Transverse colon (tissue), 4 donors: ENCODE measurements at regions not wholly inside any gene's neighbourhood (a gene's known extent, or its start where the extent isn't known, plus 50 kb on each side); places are given as distances from the start of the nearest gene placed in this dataset.

Experiments
- POLR2A ChIP-seq: fragments of 450-650 bp; IDR thresholded peaks from one replicate; pipeline ENCODE4 v1.6.1; 2016; ENCODE audit warnings: antibody characterized with exemption, mild to moderate bottlenecking, moderate library complexity
- POLR2AphosphoS5 ChIP-seq, 3 donors: sonication (generic); formaldehyde crosslinking; IDR thresholded peaks; one replicate each; pipeline ENCODE4 v1.6.1; 2016; ENCODE audit warnings: antibody characterized with exemption in 3 of 3
- TF ChIP-seq, protein P1 (sequence below), 5 experiments: fragments of 200-600 bp in 3 of 5; fragments of 450-650 bp in 2 of 5; sonication (generic) in 3 of 5; IDR thresholded peaks; 1 replicate in 2 of 5; 2 replicates in 3 of 5; pipeline ENCODE4 v1.5.1; 2016 to 2017; ENCODE audit warnings: antibody characterized with exemption in 5 of 5, inconsistent platforms in 3 of 5, mild to moderate bottlenecking in 2 of 5, moderate library complexity in 1 of 5

GRCh38 chr1:79090985-79091384, 84.5 kb upstream of the ADGRL4 start:
- TF ChIP-seq POLR2A (no peak), POLR2AphosphoS5 (IDR thresholded peaks at IDR 0.05) (no peak)
- TF ChIP-seq, protein P1, sequence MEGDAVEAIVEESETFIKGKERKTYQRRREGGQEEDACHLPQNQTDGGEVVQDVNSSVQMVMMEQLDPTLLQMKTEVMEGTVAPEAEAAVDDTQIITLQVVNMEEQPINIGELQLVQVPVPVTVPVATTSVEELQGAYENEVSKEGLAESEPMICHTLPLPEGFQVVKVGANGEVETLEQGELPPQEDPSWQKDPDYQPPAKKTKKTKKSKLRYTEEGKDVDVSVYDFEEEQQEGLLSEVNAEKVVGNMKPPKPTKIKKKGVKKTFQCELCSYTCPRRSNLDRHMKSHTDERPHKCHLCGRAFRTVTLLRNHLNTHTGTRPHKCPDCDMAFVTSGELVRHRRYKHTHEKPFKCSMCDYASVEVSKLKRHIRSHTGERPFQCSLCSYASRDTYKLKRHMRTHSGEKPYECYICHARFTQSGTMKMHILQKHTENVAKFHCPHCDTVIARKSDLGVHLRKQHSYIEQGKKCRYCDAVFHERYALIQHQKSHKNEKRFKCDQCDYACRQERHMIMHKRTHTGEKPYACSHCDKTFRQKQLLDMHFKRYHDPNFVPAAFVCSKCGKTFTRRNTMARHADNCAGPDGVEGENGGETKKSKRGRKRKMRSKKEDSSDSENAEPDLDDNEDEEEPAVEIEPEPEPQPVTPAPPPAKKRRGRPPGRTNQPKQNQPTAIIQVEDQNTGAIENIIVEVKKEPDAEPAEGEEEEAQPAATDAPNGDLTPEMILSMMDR (IDR thresholded peaks at IDR 0.05) = no peak
